GM12878 (cell line): ENCODE measurements at regions not wholly inside any gene's neighbourhood (a gene's known extent, or its start where the extent isn't known, plus 50 kb on each side); places are given as distances from the start of the nearest gene placed in this dataset.

Source experiments
- BCLAF1 ChIP-seq: fragments of 450-650 bp; IDR thresholded peaks from 2 replicates; pipeline ENCODE4 v1.6.1; 2017; ENCODE audit warnings: antibody characterized with exemption, mild to moderate bottlenecking, moderate library complexity
- CBFB ChIP-seq: IDR thresholded peaks from 2 replicates; pipeline ENCODE4 v1.6.1; 2016; ENCODE audit warnings: antibody characterized with exemption, low read depth
- CHD1 ChIP-seq: IDR thresholded peaks from 2 replicates; pipeline ENCODE4 v1.6.1; 2012; ENCODE audit warnings: low read depth, low read length, improper control_type of control experiment
- CREM ChIP-seq: IDR thresholded peaks from 2 replicates; pipeline ENCODE4 v1.6.1; 2014; ENCODE audit warnings: antibody characterized with exemption, low read depth
- HDAC2 ChIP-seq: fragments of 200-600 bp; sonication (generic); IDR thresholded peaks from 2 replicates; pipeline ENCODE4 v1.6.1; 2017
- IRF3 ChIP-seq: fragments of 450-650 bp; IDR thresholded peaks from 2 replicates; pipeline ENCODE4 v1.6.1; 2014; ENCODE audit warnings: mild to moderate bottlenecking
- MYB ChIP-seq: fragments of 150-350 bp; IDR thresholded peaks from 2 replicates; pipeline ENCODE4 v1.6.1; 2014; ENCODE audit warnings: mild to moderate bottlenecking, low read depth, low read length, borderline replicate concordance
- SUZ12 ChIP-seq: fragments of 200-600 bp; sonication (generic); IDR thresholded peaks from one replicate; pipeline ENCODE4 v1.6.1; 2018; ENCODE audit warnings: antibody characterized with exemption, mild to moderate bottlenecking; ENCODE audit not compliant: unreplicated experiment
- USF1 ChIP-seq: IDR thresholded peaks from 2 replicates; pipeline ENCODE4 v1.6.1; 2011; ENCODE audit warnings: borderline replicate concordance, low read depth, mild to moderate bottlenecking, moderate library complexity, mixed read lengths, low read length; ENCODE audit not compliant: insufficient read depth; ENCODE audit errors: extremely low read length
- ZNF622 ChIP-seq: fragments of 450-650 bp; IDR thresholded peaks from 2 replicates; pipeline ENCODE4 v1.6.1; 2017; ENCODE audit warnings: mild to moderate bottlenecking, inconsistent platforms
- TF ChIP-seq, protein P1 (sequence below): fragments of 450-650 bp; IDR thresholded peaks from 2 replicates; pipeline ENCODE4 v1.6.1; 2018; ENCODE audit warnings: borderline replicate concordance, mild to moderate bottlenecking; ENCODE audit not compliant: partially characterized antibody

- TF ChIP-seq, protein P1, sequence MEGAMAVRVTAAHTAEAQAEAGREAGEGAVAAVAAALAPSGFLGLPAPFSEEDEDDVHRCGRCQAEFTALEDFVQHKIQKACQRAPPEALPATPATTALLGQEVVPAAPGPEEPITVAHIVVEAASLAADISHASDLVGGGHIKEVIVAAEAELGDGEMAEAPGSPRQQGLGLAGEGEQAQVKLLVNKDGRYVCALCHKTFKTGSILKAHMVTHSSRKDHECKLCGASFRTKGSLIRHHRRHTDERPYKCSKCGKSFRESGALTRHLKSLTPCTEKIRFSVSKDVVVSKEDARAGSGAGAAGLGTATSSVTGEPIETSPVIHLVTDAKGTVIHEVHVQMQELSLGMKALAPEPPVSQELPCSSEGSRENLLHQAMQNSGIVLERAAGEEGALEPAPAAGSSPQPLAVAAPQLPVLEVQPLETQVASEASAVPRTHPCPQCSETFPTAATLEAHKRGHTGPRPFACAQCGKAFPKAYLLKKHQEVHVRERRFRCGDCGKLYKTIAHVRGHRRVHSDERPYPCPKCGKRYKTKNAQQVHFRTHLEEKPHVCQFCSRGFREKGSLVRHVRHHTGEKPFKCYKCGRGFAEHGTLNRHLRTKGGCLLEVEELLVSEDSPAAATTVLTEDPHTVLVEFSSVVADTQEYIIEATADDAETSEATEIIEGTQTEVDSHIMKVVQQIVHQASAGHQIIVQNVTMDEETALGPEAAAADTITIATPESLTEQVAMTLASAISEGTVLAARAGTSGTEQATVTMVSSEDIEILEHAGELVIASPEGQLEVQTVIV, result no peak
- TF ChIP-seq BCLAF1 (no peak), CREM (no peak), CBFB (no peak), SUZ12 (no peak), IRF3 (no peak), CHD1 (no peak), HDAC2 (no peak), ZNF622 (no peak), MYB (no peak), USF1 (no peak)
These were observed 385.0 kb upstream of the NFIA start (continued) for GRCh38 chr1:60697204-60697994.
